ENCODE measurements at regions not wholly inside any gene's neighbourhood (a gene's known extent, or its start where the extent isn't known, plus 50 kb on each side); places are given as distances from the start of the nearest gene placed in this dataset.

DNA sequence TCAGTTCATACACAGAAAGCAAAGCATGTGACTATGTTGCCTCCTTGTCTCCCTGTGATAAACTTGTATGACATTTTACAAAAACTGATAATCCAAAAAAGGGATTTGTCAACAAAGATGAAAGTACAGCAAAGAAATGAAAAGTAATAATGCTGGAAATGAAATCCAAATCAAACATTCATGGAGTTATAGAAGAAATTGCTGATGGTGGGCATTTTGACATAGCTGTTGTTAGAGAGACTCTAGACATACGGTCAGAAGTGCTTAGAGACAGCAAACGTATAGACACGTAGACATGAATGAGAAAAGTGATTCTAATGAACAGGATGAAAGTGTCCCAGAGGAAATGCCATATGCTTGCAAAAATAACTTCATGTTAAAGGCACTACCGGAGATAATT lies 186.9 kb upstream of the RGMB start:
- Mint-ChIP-seq H3K27me3 (ENCODE audit: low read depth) (no peaks in the 10 kb centered on the region), H3K36me3 (ENCODE audit: low read depth) (no peaks in the 10 kb centered on the region), H3K4me1 (ENCODE audit: low read depth) (no peaks in the 10 kb centered on the region), H3K27ac (ENCODE audit: unreplicated experiment) (no peak overlapping the region), H3K4me3 (ENCODE audit: unreplicated experiment) (no peak overlapping the region), H3K9me3 (ENCODE audit: low read depth) (peaks cover 5% of the 10 kb centered on the region)
- TF ChIP-seq, protein P1, sequence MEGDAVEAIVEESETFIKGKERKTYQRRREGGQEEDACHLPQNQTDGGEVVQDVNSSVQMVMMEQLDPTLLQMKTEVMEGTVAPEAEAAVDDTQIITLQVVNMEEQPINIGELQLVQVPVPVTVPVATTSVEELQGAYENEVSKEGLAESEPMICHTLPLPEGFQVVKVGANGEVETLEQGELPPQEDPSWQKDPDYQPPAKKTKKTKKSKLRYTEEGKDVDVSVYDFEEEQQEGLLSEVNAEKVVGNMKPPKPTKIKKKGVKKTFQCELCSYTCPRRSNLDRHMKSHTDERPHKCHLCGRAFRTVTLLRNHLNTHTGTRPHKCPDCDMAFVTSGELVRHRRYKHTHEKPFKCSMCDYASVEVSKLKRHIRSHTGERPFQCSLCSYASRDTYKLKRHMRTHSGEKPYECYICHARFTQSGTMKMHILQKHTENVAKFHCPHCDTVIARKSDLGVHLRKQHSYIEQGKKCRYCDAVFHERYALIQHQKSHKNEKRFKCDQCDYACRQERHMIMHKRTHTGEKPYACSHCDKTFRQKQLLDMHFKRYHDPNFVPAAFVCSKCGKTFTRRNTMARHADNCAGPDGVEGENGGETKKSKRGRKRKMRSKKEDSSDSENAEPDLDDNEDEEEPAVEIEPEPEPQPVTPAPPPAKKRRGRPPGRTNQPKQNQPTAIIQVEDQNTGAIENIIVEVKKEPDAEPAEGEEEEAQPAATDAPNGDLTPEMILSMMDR (IDR thresholded peaks at IDR 0.05): no peak
- no peak for DNase-seq (ENCODE audit: low spot score)

DNA sequence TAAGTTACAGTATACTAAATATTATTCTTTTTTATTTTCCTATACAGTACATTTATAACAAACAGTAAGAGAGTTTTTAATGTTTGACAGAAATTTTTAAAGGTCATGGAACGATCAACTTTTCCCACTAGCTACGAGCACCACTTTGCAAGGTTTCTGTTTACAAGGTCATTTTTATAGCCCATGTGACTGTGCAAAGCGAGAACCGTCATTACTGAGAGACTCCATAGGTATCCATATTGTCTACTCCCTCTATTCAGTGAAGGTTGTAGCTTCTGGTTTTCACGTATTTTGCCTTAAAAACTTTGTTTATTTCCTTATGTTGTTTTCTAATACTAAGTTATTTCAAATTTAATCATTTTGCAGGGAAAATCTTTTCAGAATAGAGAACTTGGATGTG lies 186.3 kb upstream of the RGMB start:
- no peaks in the 10 kb centered on the region for H3K27me3 Mint-ChIP-seq (ENCODE audit: low read depth)
- TF ChIP-seq, protein P1 (IDR thresholded peaks at IDR 0.05): no peak
- H3K9me3 Mint-ChIP-seq (ENCODE audit: low read depth): peaks cover 5% of the 10 kb centered on the region
- no peak overlapping the region for H3K27ac Mint-ChIP-seq (ENCODE audit: unreplicated experiment)
- no peak overlapping the region for H3K4me3 Mint-ChIP-seq (ENCODE audit: unreplicated experiment)
- no peak for DNase-seq (ENCODE audit: low spot score)
- no peaks in the 10 kb centered on the region for H3K36me3 Mint-ChIP-seq (ENCODE audit: low read depth)
- H3K4me1 Mint-ChIP-seq (ENCODE audit: low read depth): no peaks in the 10 kb centered on the region

DNA sequence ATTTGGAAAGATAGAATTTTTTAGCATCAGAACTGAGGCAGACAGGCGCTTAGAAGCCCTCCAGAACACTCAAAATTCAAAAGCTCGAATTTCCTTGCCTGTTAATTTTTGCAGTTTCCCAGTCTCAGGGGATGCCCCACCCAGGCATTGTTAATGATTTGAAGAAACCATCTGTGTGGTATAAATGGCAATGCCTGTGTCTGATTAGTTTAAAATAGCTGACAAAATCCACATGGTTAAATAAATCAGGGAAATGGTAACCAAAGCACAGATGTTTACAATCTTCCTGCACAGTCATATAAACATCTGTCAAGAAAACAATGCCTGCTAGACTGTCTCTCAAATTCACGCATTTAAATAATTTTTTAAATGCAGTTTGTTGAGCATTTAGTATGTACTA lies 185.2 kb upstream of the RGMB start:
- Mint-ChIP-seq H3K4me1 (ENCODE audit: low read depth) (no peaks in the 10 kb centered on the region), H3K4me3 (ENCODE audit: unreplicated experiment) (no peak overlapping the region), H3K36me3 (ENCODE audit: low read depth) (no peaks in the 10 kb centered on the region), H3K27ac (ENCODE audit: unreplicated experiment) (no peak overlapping the region), H3K27me3 (ENCODE audit: low read depth) (no peaks in the 10 kb centered on the region), H3K9me3 (ENCODE audit: low read depth) (peaks cover 5% of the 10 kb centered on the region)
- TF ChIP-seq, protein P1 (IDR thresholded peaks at IDR 0.05): no peak
- DNase-seq (ENCODE audit: low spot score): no peak

DNA sequence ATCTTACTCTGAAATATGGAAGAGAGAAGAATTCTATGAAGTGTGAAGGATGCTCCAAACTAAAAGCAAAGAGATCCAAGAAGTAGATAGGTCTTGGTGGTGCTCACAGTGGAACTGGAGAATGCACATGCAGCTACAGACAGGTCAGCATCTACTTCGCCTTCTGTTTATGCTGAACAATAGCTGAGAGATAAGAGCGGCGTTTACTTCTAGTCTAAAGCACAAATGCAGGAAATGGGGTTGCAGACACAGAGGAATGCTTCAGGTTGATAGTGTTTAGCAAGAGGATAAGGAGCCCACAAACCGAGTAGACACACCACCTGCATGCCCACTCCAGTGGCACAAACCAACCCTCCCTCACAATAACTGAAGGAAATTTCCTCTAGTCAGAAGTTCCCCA lies 180.0 kb upstream of the RGMB start:
- no peaks in the 10 kb centered on the region for H3K36me3 Mint-ChIP-seq (ENCODE audit: low read depth)
- H3K27ac Mint-ChIP-seq (ENCODE audit: unreplicated experiment): no peak overlapping the region
- H3K4me1 Mint-ChIP-seq (ENCODE audit: low read depth): no peaks in the 10 kb centered on the region
- no peak for DNase-seq (ENCODE audit: low spot score)
- H3K9me3 Mint-ChIP-seq (ENCODE audit: low read depth): peaks cover 3% of the 10 kb centered on the region
- TF ChIP-seq, protein P1 (IDR thresholded peaks at IDR 0.05): no peak
- no peak overlapping the region for H3K4me3 Mint-ChIP-seq (ENCODE audit: unreplicated experiment)
- H3K27me3 Mint-ChIP-seq (ENCODE audit: low read depth): no peaks in the 10 kb centered on the region

DNA sequence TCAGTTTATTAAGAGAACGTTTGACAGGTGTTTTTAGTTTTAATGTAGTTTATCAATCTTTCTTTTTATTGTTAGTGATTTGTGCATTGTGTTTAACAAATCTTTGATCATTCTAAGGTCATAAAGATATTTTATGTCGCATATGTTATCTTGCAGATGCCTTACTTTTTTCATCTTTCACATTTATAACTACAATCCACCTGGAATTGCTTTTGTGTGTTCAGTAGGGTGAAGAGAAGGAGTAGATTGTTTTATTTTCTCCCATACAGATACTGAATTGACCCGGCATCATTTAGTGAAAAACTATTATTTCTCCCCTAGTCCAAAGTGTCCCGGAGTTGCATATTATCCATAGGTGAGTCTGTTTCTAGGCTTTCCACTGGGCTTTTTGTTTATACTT lies 179.4 kb upstream of the RGMB start:
- H3K27me3 Mint-ChIP-seq (ENCODE audit: low read depth): no peaks in the 10 kb centered on the region

More for the DNA sequence above, 179.4 kb upstream of the RGMB start:
- Mint-ChIP-seq H3K9me3 (ENCODE audit: low read depth) (peaks cover 6% of the 10 kb centered on the region), H3K4me1 (ENCODE audit: low read depth) (no peaks in the 10 kb centered on the region), H3K36me3 (ENCODE audit: low read depth) (no peaks in the 10 kb centered on the region), H3K4me3 (ENCODE audit: unreplicated experiment) (no peak overlapping the region), H3K27ac (ENCODE audit: unreplicated experiment) (no peak overlapping the region)
- DNase-seq (ENCODE audit: low spot score): no peak
- TF ChIP-seq, protein P1 (IDR thresholded peaks at IDR 0.05): no peak

All from chondrocyte (in vitro differentiated cells).